ENCODE measurements at regions not wholly inside any gene's neighbourhood (a gene's known extent, or its start where the extent isn't known, plus 50 kb on each side); places are given as distances from the start of the nearest gene placed in this dataset.

GRCh38 chr6:119562168-119562567, 212.6 kb upstream of the MAN1A1 start (continued):
- no peak for TF ChIP-seq ZNF546 (CRISPR knock-in tag; conservative IDR thresholded peaks at IDR 0.05)

- Histone ChIP-seq H3K27me3 (ENCODE audit: control insufficient read depth in 1 of 2, insufficient read depth in 2 of 2, low read length in 2 of 2) (no peaks in the 10 kb centered on the region), H3K9ac (ENCODE audit: insufficient read depth, low read depth, low read length) (no peak overlapping the region), H3K4me1 (ENCODE audit: insufficient read depth, low read length) (no peaks in the 10 kb centered on the region), H3K27ac (ENCODE audit: extremely low read length, insufficient read depth, low read length) (no peak overlapping the region), H3K79me2 (ENCODE audit: insufficient read depth, low read length) (no peaks in the 10 kb centered on the region), H2AFZ (ENCODE audit: low read length) (no peak overlapping the region), H3K36me3 (replicated peaks in 1 of 2; ENCODE audit: control insufficient read depth in 1 of 2, insufficient read depth in 2 of 2, low read length in 2 of 2) (no peaks in the 10 kb centered on the region), H3K4me3 (replicated peaks in 1 of 3; ENCODE audit: insufficient read depth in 1 of 3, low read depth in 2 of 3, low read length in 3 of 3) (no peak overlapping the region), H3K9me3 (ENCODE audit: low read length) (no peaks in the 10 kb centered on the region), H3K4me2 (ENCODE audit: low read depth, low read length) (no peak overlapping the region), H4K20me1 (ENCODE audit: insufficient read depth, low read length) (no peaks in the 10 kb centered on the region)
- ChIA-PET POLR2A (no interaction called here), CTCF (ENCODE audit: low intra/inter-chr PET ratio, low total read pairs) (no interaction called here)
- no TSS peak for BruUV-seq (replicated peaks)
- in situ Hi-C loops (cut with HindIII; ENCODE audit: extremely low pct_ligation_motif_present, low pct_unique_long_range_greater_than_20kb) = no loop called here
- FAIRE-seq (no peak), DNase-seq (ENCODE audit: low spot score) (no peak), ATAC-seq (no peak)
- no peak for TF ChIP-seq ZNF530 (CRISPR knock-in tag; IDR thresholded peaks at IDR 0.05; ENCODE audit: low read depth)
- no peak for TF ChIP-seq MIER2 (CRISPR knock-in tag; IDR thresholded peaks at IDR 0.05)
- no peak for TF ChIP-seq STAG1 (CRISPR knock-in tag; IDR thresholded peaks at IDR 0.05)
- TF ChIP-seq ZNF83 (CRISPR knock-in tag; IDR thresholded peaks at IDR 0.05; ENCODE audit: borderline replicate concordance) = no peak
- TF ChIP-seq SKI (IDR thresholded peaks at IDR 0.05; ENCODE audit: partially characterized antibody) = no peak
- no peak for TF ChIP-seq POGK (CRISPR knock-in tag; conservative IDR thresholded peaks at IDR 0.05)
- TF ChIP-seq DMAP1 (CRISPR knock-in tag; IDR thresholded peaks at IDR 0.05) = no peak
- TF ChIP-seq HNF4A (CRISPR knock-in tag; IDR thresholded peaks at IDR 0.05) = no peak
- no peak for TF ChIP-seq ZNF337 (CRISPR knock-in tag; IDR thresholded peaks at IDR 0.05; ENCODE audit: borderline replicate concordance, low read depth)
- no peak for TF ChIP-seq HDAC2 (CRISPR knock-in tag; IDR thresholded peaks at IDR 0.05)
- no peak for TF ChIP-seq ZNF576 (CRISPR knock-in tag; IDR thresholded peaks at IDR 0.05)
- no peak for TF ChIP-seq ZBTB46 (CRISPR knock-in tag; IDR thresholded peaks at IDR 0.05; ENCODE audit: borderline replicate concordance)
- no peak for TF ChIP-seq PAF1 (CRISPR knock-in tag; IDR thresholded peaks at IDR 0.05)
- TF ChIP-seq GATA4 (IDR thresholded peaks at IDR 0.05; ENCODE audit: borderline replicate concordance, low read depth) = no peak
- no peak for TF ChIP-seq ZNF878 (CRISPR knock-in tag; IDR thresholded peaks at IDR 0.05)
- TF ChIP-seq ZNF543 (CRISPR knock-in tag; IDR thresholded peaks at IDR 0.05) = no peak
- TF ChIP-seq ASH2L (IDR thresholded peaks at IDR 0.05; ENCODE audit: insufficient read length, low read depth, low read length) = no peak
- intact Hi-C loops (cut with micrococcal nuclease; ENCODE audit: unreplicated experiment) = no loop called here
Observed at GRCh38 chr6:119559586-119559985, 210.0 kb upstream of the MAN1A1 start.
